Embryonic facial prominence (tissue), 1 donor: ENCODE measurements at regions not wholly inside any gene's neighbourhood (a gene's known extent, or its start where the extent isn't known, plus 50 kb on each side); places are given as distances from the start of the nearest gene placed in this dataset.

Source experiments
- DNase-seq: peaks from one replicate; pipeline ENCODE4 v3.0.0-alpha.2; 2016; ENCODE audit errors: extremely low spot score

- no peak for DNase-seq
These were observed 173.9 kb upstream of the DUSP10 start for GRCh38 chr1:221915764-221916163.

- no peak for DNase-seq
These were observed 171.5 kb upstream of the DUSP10 start for GRCh38 chr1:221913351-221913892.

GRCh38 chr1:221912230-221912629, 170.3 kb upstream of the DUSP10 start:
- no peak for DNase-seq

- DNase-seq, result no peak
These were observed 169.8 kb upstream of the DUSP10 start for GRCh38 chr1:221911714-221912113.

GRCh38 chr1:221910222-221910621, 168.3 kb upstream of the DUSP10 start:
- DNase-seq, result no peak

GRCh38 chr1:221908573-221908972, 166.7 kb upstream of the DUSP10 start:
- no peak for DNase-seq

GRCh38 chr1:221907166-221907932, 165.5 kb upstream of the DUSP10 start:
- no peak for DNase-seq

GRCh38 chr1:221905802-221906201, 163.9 kb upstream of the DUSP10 start:
- DNase-seq, result no peak

GRCh38 chr1:221904319-221904718, 162.4 kb upstream of the DUSP10 start:
- no peak for DNase-seq

GRCh38 chr1:221903594-221903993, 161.7 kb upstream of the DUSP10 start:
- DNase-seq, result no peak

GRCh38 chr1:221902961-221903360, 161.1 kb upstream of the DUSP10 start:
- no peak for DNase-seq

- no peak for DNase-seq
These were observed 158.8 kb upstream of the DUSP10 start for GRCh38 chr1:221900678-221901077.

- DNase-seq, result no peak
These were observed 155.4 kb upstream of the DUSP10 start for GRCh38 chr1:221897321-221897721.

GRCh38 chr1:221892301-221892830, 150.5 kb upstream of the DUSP10 start:
- no peak for DNase-seq

- no peak for DNase-seq
These were observed 149.8 kb upstream of the DUSP10 start for GRCh38 chr1:221891708-221892107.

- no peak for DNase-seq
These were observed 146.9 kb upstream of the DUSP10 start for GRCh38 chr1:221888801-221889200.

GRCh38 chr1:221888218-221888617, 146.3 kb upstream of the DUSP10 start:
- no peak for DNase-seq

GRCh38 chr1:221887758-221888157, 145.9 kb upstream of the DUSP10 start:
- DNase-seq, result no peak

GRCh38 chr1:221887415-221887746, 145.5 kb upstream of the DUSP10 start:
- no peak for DNase-seq

GRCh38 chr1:221886743-221887414, 145.0 kb upstream of the DUSP10 start:
- DNase-seq, result no peak

- no peak for DNase-seq
These were observed 144.4 kb upstream of the DUSP10 start for GRCh38 chr1:221886311-221886710.

- DNase-seq, result no peak
These were observed 142.9 kb upstream of the DUSP10 start for GRCh38 chr1:221884821-221885220.
